ENCODE measurements at regions not wholly inside any gene's neighbourhood (a gene's known extent, or its start where the extent isn't known, plus 50 kb on each side); places are given as distances from the start of the nearest gene placed in this dataset.

GRCh38 chr5:74426506-74426905 lies 214.0 kb downstream of the ENC1 start:
- no peak for DNase-seq (ENCODE audit: low read depth in 2 of 2)

GRCh38 chr5:74424162-74424868 lies 216.2 kb downstream of the ENC1 start:
- DNase-seq (ENCODE audit: low read depth in 2 of 2): no peak

GRCh38 chr5:74423383-74423782 lies 217.1 kb downstream of the ENC1 start:
- DNase-seq (ENCODE audit: low read depth in 2 of 2): no peak

- no peak for DNase-seq (ENCODE audit: low read depth in 2 of 2)
Observed at GRCh38 chr5:74422671-74423070, 217.9 kb downstream of the ENC1 start.

GRCh38 chr5:74422030-74422429 lies 218.5 kb downstream of the ENC1 start:
- no peak for DNase-seq (ENCODE audit: low read depth in 2 of 2)

- DNase-seq (ENCODE audit: low read depth in 2 of 2): no peak
Observed at GRCh38 chr5:74421377-74421776, 219.2 kb downstream of the ENC1 start.

GRCh38 chr5:74420947-74421346 lies 219.6 kb downstream of the ENC1 start:
- DNase-seq (ENCODE audit: low read depth in 2 of 2): no peak

- no peak for DNase-seq (ENCODE audit: low read depth in 2 of 2)
Observed at GRCh38 chr5:74420220-74420619, 220.3 kb downstream of the ENC1 start.

- no peak for DNase-seq (ENCODE audit: low read depth in 2 of 2)
Observed at GRCh38 chr5:74419468-74419867, 221.1 kb downstream of the ENC1 start.

GRCh38 chr5:74418709-74419108 lies 221.8 kb downstream of the ENC1 start:
- DNase-seq (ENCODE audit: low read depth in 2 of 2): no peak

GRCh38 chr5:74418261-74418660 lies 222.3 kb downstream of the ENC1 start:
- DNase-seq (ENCODE audit: low read depth in 2 of 2): no peak

- DNase-seq (ENCODE audit: low read depth in 2 of 2): no peak
Observed at GRCh38 chr5:74415695-74416102, 224.8 kb downstream of the ENC1 start.

GRCh38 chr5:74414228-74414627 lies 226.3 kb downstream of the ENC1 start:
- no peak for DNase-seq (ENCODE audit: low read depth in 2 of 2)

- no peak for DNase-seq (ENCODE audit: low read depth in 2 of 2)
Observed at GRCh38 chr5:74413403-74414048, 227.0 kb downstream of the ENC1 start.

- no peak for DNase-seq (ENCODE audit: low read depth in 2 of 2)
Observed at GRCh38 chr5:74412066-74412465, 228.5 kb downstream of the ENC1 start.

GRCh38 chr5:74409712-74410111 lies 230.8 kb downstream of the ENC1 start:
- no peak for DNase-seq (ENCODE audit: low read depth in 2 of 2)

GRCh38 chr5:74409166-74409706 lies 231.3 kb downstream of the ENC1 start:
- no peak for DNase-seq (ENCODE audit: low read depth in 2 of 2)

GRCh38 chr5:74408150-74409043 lies 232.1 kb downstream of the ENC1 start:
- no peak for DNase-seq (ENCODE audit: low read depth in 2 of 2)

- DNase-seq (ENCODE audit: low read depth in 2 of 2): no peak
Observed at GRCh38 chr5:74407701-74408100, 232.8 kb downstream of the ENC1 start.

- DNase-seq (ENCODE audit: low read depth in 2 of 2): no peak
Observed at GRCh38 chr5:74406844-74407243, 233.7 kb downstream of the ENC1 start.

GRCh38 chr5:74405593-74405992 lies 234.9 kb downstream of the ENC1 start:
- DNase-seq (ENCODE audit: low read depth in 2 of 2): no peak
